Embryonic facial prominence (tissue), 1 donor: ENCODE measurements at regions not wholly inside any gene's neighbourhood (a gene's known extent, or its start where the extent isn't known, plus 50 kb on each side); places are given as distances from the start of the nearest gene placed in this dataset.

Experiments
- DNase-seq: peaks from one replicate; pipeline ENCODE4 v3.0.0-alpha.2; 2016; ENCODE audit errors: extremely low spot score

DNA sequence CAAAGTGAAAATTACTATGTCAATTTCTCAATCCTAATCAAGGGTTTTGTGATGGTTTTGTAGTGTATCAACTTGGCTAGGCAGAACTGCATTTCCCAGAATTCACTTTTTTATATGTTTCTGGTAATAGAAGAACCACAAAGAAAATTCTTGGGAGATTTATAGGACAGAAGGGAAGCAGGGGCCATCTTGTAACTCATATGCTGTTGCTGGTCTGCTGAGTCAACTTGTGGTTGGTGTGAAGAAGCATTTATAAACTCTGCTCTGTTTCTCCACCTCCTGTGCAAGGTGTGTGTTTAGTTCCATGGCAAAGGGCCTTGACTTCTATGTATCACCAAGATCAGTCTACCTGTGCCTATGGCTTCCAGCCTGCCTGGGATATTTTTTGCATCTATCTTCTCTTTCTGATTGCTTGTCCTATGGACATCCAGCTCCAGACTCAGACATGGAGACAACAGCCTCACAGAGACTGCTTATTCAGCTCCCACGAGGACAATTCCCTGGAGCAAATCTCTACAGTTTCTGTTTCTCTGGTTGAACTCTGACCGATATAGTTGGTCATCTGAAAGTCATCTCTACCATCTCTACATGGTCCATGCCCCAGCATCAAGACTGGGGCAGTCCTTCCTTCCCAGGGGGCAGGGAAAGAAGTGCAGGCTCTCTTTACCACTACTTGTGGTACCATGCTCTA, 364.3 kb upstream of the DDHD1 start:
- no peak for DNase-seq

DNA sequence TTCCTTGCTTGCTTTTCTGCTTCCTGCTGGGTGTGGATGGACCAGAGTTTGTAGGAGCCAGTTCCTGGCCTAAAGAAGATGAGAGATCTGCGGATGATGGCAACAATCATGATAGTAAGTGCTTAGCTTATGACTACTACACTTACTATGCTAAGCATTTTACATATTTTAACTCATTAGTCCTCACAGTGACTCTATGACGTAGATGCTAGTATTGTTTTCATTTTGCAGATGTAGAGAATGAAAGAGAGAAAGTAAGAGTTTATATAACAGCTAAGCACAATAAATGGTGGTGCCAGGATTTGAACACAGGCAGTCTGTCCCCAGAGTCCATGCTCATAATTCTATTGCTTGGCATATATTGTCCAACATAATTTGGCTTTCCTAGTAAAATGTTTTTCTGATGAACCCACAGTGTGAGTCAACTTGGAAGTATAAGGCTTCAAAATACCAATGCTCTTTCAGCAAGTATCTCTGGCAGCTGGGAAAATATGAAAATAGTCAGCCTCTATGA, 363.2 kb upstream of the DDHD1 start:
- no peak for DNase-seq

- DNase-seq = no peak
Observed at GRCh38 chr14:53515276-53515675, 362.2 kb upstream of the DDHD1 start.

GRCh38 chr14:53514197-53514596, 361.1 kb upstream of the DDHD1 start:
- DNase-seq = no peak

DNA sequence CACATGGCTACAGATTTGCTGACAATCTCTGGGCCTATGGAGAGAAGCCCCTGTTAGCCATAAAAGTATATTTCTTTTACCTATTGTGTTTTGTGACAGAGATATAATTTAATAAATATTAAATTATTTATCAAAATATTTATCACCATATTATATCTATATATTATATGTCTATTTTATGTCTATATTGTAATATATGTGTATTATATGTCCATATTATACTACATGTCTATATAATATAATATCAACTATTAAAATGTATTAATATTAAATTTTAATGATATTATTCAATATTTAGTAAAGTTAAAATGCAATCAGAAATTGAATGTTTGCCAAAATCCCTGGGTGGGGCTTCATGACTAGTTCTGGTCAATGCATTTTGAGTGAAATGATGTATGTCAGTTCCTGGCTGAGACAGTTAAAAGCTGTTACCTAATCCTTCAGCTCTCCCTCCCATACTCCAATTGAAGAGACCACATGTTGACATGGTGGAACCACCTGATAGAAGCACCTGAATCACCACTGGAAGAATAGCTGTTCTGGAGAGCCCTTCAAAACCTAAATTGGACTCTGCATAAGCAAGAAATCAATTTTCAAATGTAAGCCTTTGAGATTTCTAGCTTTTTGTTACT, 357.3 kb upstream of the DDHD1 start:
- no peak for DNase-seq

DNA sequence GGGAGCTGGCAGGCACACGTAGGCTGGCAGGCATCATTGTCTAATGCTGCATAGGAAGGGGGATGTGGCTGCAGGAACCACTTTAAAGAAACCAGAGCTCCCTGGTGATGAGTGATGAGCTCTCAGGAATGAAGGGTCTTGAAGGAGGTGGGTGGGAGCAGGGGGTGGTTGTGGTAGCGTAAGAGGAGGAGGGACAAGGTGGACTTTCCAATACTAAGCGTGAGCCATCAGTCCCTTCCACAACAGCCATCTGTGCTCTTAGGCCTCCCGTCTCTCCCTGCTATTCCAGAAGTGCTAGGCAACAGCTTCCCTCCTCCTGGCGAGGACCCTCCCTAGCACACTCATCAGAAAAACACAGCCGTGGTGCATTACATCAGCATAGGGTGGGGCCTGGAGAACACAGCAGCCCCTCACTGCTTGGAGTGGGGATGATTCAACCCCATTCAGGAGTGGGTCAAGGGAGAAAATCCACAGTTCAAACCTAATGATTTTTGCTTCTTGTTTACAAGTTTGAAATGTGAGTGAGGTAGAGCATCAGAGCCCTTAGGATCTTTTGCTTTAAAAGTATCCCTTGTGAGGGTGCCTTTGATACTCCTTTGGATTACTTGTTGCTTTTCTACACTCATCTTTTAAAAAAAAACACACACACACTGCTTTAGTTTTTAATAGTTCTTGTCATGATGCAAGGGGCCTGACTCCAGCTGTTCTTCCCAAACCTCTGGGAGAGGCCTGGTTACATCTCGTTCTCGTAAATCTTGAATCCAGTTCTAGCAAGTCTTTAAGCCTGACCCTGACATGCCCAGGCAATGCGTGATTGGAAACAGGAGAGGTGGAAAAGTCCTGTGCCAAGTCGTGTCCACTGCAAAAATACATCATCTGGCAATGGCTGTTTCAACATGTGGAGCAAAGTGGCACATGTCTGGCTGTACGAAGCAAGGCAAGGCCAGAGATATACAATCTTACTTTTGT, 356.4 kb upstream of the DDHD1 start:
- DNase-seq = peak; percentile 49

GRCh38 chr14:53501361-53502211, 348.5 kb upstream of the DDHD1 start:
- DNase-seq = no peak

DNA sequence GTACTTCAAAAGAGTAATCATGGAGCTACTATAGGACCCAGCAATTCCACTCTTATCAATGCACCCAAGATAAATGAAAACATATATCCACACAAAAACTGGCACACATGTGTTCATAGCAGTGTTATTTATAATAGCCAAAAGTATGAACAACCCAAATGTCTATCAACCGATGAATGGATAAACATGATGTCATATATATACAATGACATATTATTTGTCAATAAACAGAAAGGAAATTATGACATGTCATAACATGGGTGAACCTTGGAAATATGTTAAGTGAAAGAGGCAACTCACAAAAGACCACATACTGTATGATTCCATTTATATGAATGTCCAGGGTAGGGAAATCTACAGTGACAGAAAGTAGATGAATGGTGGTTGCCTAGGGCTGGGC, 347.1 kb upstream of the DDHD1 start:
- no peak for DNase-seq

GRCh38 chr14:53496668-53497067, 343.5 kb upstream of the DDHD1 start:
- DNase-seq = no peak

DNA sequence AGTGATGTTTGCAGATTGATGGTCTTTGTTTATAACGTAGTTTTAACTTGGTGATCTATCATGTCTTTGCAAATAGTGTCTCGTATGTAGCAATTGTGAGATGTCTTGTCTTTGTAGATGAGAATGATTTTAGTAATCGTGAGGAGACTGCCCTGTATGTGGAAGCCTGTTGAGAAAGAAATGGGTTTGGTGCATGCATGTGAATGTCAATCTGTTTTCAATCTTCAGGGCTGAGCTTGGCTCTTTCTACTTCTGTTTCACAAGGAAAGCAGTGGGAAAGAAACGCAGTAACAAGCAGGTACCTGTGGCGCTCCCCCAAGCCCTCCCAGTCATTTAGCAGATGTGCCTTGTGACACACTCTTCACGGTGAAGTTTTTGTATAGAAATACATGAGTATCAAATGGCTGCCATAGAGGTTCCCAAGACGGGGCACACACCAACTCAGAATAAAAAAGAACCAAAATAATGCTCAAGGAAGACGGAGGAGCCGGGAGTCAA, 342.8 kb upstream of the DDHD1 start:
- DNase-seq = no peak

GRCh38 chr14:53494587-53494986, 341.5 kb upstream of the DDHD1 start:
- DNase-seq = no peak

DNA sequence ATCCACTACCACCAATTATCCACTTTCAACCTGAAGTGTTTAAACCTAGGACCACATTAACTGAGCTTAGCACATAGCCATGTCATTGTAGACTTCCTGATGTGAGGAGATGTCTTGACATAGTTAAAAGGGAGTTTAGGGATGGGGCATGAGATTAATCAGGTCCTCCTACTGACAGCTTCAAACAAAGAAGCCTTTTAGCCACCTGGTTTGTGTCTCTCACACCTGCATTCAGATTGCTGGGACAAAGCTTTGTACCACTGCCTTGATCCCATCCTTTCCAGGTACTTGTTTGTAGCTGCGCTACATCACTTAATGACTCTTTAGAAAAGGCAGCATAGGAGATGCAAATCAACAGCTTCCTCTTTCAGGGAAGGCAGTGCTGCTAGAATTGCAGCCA, 340.7 kb upstream of the DDHD1 start:
- no peak for DNase-seq

GRCh38 chr14:53493320-53493719, 340.2 kb upstream of the DDHD1 start:
- no peak for DNase-seq

GRCh38 chr14:53491884-53492277, 338.8 kb upstream of the DDHD1 start:
- DNase-seq = no peak

GRCh38 chr14:53491256-53491883, 338.2 kb upstream of the DDHD1 start:
- no peak for DNase-seq

GRCh38 chr14:53478174-53478573, 325.1 kb upstream of the DDHD1 start:
- no peak for DNase-seq

GRCh38 chr14:53473480-53473879, 320.4 kb upstream of the DDHD1 start:
- DNase-seq = no peak

DNA sequence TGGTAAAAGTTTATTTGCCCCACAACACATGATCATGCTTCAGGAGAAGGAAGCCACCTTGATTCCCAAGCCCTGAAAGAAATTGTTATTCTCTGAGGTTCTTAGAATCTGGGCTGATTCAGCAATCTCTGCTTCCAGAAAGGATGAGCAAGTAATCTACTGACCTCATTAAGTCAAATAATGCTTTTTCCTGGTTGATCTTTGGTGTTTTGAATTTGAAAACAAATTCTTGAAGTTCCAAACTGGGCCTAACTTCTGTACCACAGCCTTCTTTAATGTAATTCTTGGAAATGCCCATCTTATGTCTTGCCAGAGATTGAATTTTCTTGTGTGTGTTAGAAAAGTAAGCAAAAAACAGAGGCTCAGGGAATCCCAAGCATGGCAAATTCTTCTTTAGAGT, 319.2 kb upstream of the DDHD1 start:
- DNase-seq = no peak

- DNase-seq = no peak
Observed at GRCh38 chr14:53470351-53471043, 317.4 kb upstream of the DDHD1 start.

- no peak for DNase-seq
Observed at GRCh38 chr14:53468876-53469275, 315.8 kb upstream of the DDHD1 start.
